Ovary (tissue), 3 donors: ENCODE measurements at regions not wholly inside any gene's neighbourhood (a gene's known extent, or its start where the extent isn't known, plus 50 kb on each side); places are given as distances from the start of the nearest gene placed in this dataset.

ENCODE experiments used
- POLR2A ChIP-seq: fragments of 450-650 bp; IDR thresholded peaks from one replicate; pipeline ENCODE4 v1.6.1; 2017; ENCODE audit warnings: antibody characterized with exemption, mild to moderate bottlenecking, moderate library complexity
- TF ChIP-seq, protein P1 (sequence below), 3 donors: fragments of 450-650 bp in 2 of 3; fragments of 200-600 bp in 1 of 3; IDR thresholded peaks; one replicate each; pipeline versions ENCODE4 v1.5.1 to v1.8.0; 2016 to 2022; ENCODE audit warnings: antibody characterized with exemption in 3 of 3, mild to moderate bottlenecking in 1 of 3
- donor health status: DM: no; HTN: no; CAD: no.

DNA sequence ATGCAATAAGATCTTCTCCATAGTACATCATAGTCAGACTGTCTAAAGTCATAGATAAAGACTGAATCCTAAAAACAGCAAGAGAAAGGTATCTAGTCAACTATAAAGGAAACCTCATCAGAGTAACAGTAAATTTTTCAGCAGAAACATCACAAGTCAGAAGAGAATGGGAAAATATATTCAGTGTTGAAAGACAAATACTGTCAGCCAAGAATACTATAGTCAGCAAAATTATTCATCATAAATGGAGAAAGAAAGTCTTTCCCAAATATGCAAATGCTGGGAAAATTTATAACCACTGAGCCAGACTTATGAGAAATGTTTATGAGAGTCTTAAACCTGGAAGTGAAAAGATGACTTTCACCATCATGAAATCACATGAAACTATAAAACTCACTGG is 136.7 kb downstream of the KDR start:
- TF ChIP-seq, protein P1, sequence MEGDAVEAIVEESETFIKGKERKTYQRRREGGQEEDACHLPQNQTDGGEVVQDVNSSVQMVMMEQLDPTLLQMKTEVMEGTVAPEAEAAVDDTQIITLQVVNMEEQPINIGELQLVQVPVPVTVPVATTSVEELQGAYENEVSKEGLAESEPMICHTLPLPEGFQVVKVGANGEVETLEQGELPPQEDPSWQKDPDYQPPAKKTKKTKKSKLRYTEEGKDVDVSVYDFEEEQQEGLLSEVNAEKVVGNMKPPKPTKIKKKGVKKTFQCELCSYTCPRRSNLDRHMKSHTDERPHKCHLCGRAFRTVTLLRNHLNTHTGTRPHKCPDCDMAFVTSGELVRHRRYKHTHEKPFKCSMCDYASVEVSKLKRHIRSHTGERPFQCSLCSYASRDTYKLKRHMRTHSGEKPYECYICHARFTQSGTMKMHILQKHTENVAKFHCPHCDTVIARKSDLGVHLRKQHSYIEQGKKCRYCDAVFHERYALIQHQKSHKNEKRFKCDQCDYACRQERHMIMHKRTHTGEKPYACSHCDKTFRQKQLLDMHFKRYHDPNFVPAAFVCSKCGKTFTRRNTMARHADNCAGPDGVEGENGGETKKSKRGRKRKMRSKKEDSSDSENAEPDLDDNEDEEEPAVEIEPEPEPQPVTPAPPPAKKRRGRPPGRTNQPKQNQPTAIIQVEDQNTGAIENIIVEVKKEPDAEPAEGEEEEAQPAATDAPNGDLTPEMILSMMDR (IDR thresholded peaks at IDR 0.05): no peak
- no peak for TF ChIP-seq POLR2A
